Natural killer cell (primary cell): ENCODE measurements at regions not wholly inside any gene's neighbourhood (a gene's known extent, or its start where the extent isn't known, plus 50 kb on each side); places are given as distances from the start of the nearest gene placed in this dataset.

ENCODE experiments used
- ATAC-seq, 3 donors: fragments of 150-1000 bp in 2 of 3; fragments of 200-7000 bp in 1 of 3; cut with Tn5 transposase; 1 replicate in 1 of 3; 2 replicates in 2 of 3; pipeline ENCODE4 v1.10.0; 2021; ENCODE audit warnings: mild to moderate bottlenecking in 2 of 3, moderate library complexity in 2 of 3
- DNase-seq, 2 donors: peaks; one replicate each; pipeline versions ENCODE4 v3.0.0 to v3.0.0-alpha.2; 2013 to 2021; ENCODE audit warnings: mixed read lengths in 1 of 2
- H3K27ac ChIP-seq: one replicate; pipeline ENCODE4 v1.5.1; 2013; ENCODE audit warnings: mild to moderate bottlenecking, low read length
- H3K27me3 ChIP-seq: one replicate; pipeline ENCODE4 v1.6.1; 2013; ENCODE audit warnings: low read length; ENCODE audit not compliant: control insufficient read depth, insufficient read depth
- H3K36me3 ChIP-seq: one replicate; pipeline ENCODE4 v1.6.1; 2013; ENCODE audit warnings: low read length; ENCODE audit not compliant: control insufficient read depth, insufficient read depth
- H3K4me1 ChIP-seq: one replicate; pipeline ENCODE4 v1.6.1; 2013; ENCODE audit warnings: low read length; ENCODE audit not compliant: control insufficient read depth, insufficient read depth
- H3K4me3 ChIP-seq: one replicate; pipeline ENCODE4 v1.5.1; 2013; ENCODE audit warnings: low read length
- H3K9me3 ChIP-seq: one replicate; pipeline ENCODE4 v1.6.1; 2013; ENCODE audit warnings: low read length; ENCODE audit not compliant: control insufficient read depth, insufficient read depth
- H3K27ac Mint-ChIP-seq, 2 donors: one replicate each; pipeline ENCODE4 v1.8.0; 2022; ENCODE audit warnings: mild to moderate bottlenecking in 2 of 2, mixed read lengths in 2 of 2, moderate library complexity in 1 of 2
- H3K27me3 Mint-ChIP-seq, 2 donors: one replicate each; pipeline ENCODE4 v1.8.0; 2022; ENCODE audit warnings: low read depth in 2 of 2, mixed read lengths in 2 of 2
- H3K36me3 Mint-ChIP-seq: one replicate; pipeline ENCODE4 v1.8.0; 2022; ENCODE audit warnings: mixed read lengths
- H3K4me1 Mint-ChIP-seq, 2 donors: one replicate each; pipeline ENCODE4 v1.8.0; 2022; ENCODE audit warnings: mixed read lengths in 2 of 2
- H3K4me3 Mint-ChIP-seq: one replicate; pipeline ENCODE4 v1.8.0; 2022; ENCODE audit warnings: mild to moderate bottlenecking, moderate library complexity, mixed read lengths
- H3K9me3 Mint-ChIP-seq, 2 donors: one replicate each; pipeline ENCODE4 v1.8.0; 2022; ENCODE audit warnings: mixed read lengths in 2 of 2
- CTCF ChIP-seq: fragments of 200-600 bp; IDR thresholded peaks from one replicate; pipeline ENCODE4 v1.8.0; 2022; ENCODE audit warnings: antibody characterized with exemption
- WGBS: methylation state at CpG from one replicate; pipeline ENCODE4 v1.1.7; 2013; ENCODE audit warnings: missing lambda C conversion rate; ENCODE audit not compliant: insufficient coverage; 5-methylcytosine and 5-hydroxymethylcytosine counted together
- intact Hi-C: fragments of 100-400 bp; cut with micrococcal nuclease; formaldehyde crosslinking; loops from one replicate; pipeline ENCODE4 v1.14.2; 2022

- H3K36me3 ChIP-seq, result no peaks in the 10 kb centered on the region
- H3K4me3 ChIP-seq, result no peak overlapping the region
- peaks cover 18% of the 10 kb centered on the region for H3K9me3 ChIP-seq
- H3K4me1 ChIP-seq, result no peaks in the 10 kb centered on the region
- Mint-ChIP-seq H3K36me3 (no peaks in the 10 kb centered on the region), H3K27ac (no peak overlapping the region), H3K27me3 (no peaks in the 10 kb centered on the region), H3K4me1 (no peaks in the 10 kb centered on the region), H3K9me3 (peaks cover 10 to 19% of the 10 kb centered on the region in 2 donors), H3K4me3 (no peak overlapping the region)
- no peaks in the 10 kb centered on the region for H3K27me3 ChIP-seq
- TF ChIP-seq CTCF, result no peak
- intact Hi-C loops, result no loop called here
- no peak overlapping the region for H3K27ac ChIP-seq
- 90% methylated on average over 12 of the region's 12 CpGs for WGBS
- DNase-seq, result no peak
- ATAC-seq, result no peak
These were observed 522.5 kb upstream of the DPP6 start for GRCh38 chr7:153529651-153530165.

GRCh38 chr7:153530441-153530840 lies 521.8 kb upstream of the DPP6 start:
- no peak for TF ChIP-seq CTCF
- H3K4me3 ChIP-seq, result no peak overlapping the region
- H3K4me1 ChIP-seq, result no peaks in the 10 kb centered on the region
- Mint-ChIP-seq H3K27ac (no peak overlapping the region), H3K4me3 (no peak overlapping the region), H3K36me3 (no peaks in the 10 kb centered on the region), H3K9me3 (peaks cover 12 to 20% of the 10 kb centered on the region in 2 donors), H3K4me1 (no peaks in the 10 kb centered on the region), H3K27me3 (no peaks in the 10 kb centered on the region)
- ATAC-seq (no peak), DNase-seq (no peak)
- WGBS, result 92% methylated on average over 9 of the region's 9 CpGs
- H3K36me3 ChIP-seq, result no peaks in the 10 kb centered on the region
- no peaks in the 10 kb centered on the region for H3K27me3 ChIP-seq
- intact Hi-C loops, result no loop called here
- H3K27ac ChIP-seq, result no peak overlapping the region
- peaks cover 18% of the 10 kb centered on the region for H3K9me3 ChIP-seq

- intact Hi-C loops, result no loop called here
- ATAC-seq (no peak), DNase-seq (no peak)
- Mint-ChIP-seq H3K36me3 (no peaks in the 10 kb centered on the region), H3K27me3 (no peaks in the 10 kb centered on the region), H3K4me3 (no peak overlapping the region), H3K4me1 (no peaks in the 10 kb centered on the region), H3K9me3 (peaks cover 12 to 20% of the 10 kb centered on the region in 2 donors), H3K27ac (no peak overlapping the region)
- no peak for TF ChIP-seq CTCF
- H3K27ac ChIP-seq, result no peak overlapping the region
- WGBS, result 88% methylated on average over 2 of the region's 2 CpGs
- no peak overlapping the region for H3K4me3 ChIP-seq
- H3K9me3 ChIP-seq, result peaks cover 20% of the 10 kb centered on the region
- no peaks in the 10 kb centered on the region for H3K27me3 ChIP-seq
- no peaks in the 10 kb centered on the region for H3K4me1 ChIP-seq
- H3K36me3 ChIP-seq, result no peaks in the 10 kb centered on the region
These were observed 519.9 kb upstream of the DPP6 start for GRCh38 chr7:153532326-153532725.

- Histone ChIP-seq H3K9me3 (peaks cover 7% of the 10 kb centered on the region), H3K27ac (no peak overlapping the region), H3K4me3 (no peak overlapping the region), H3K4me1 (no peaks in the 10 kb centered on the region), H3K36me3 (no peaks in the 10 kb centered on the region), H3K27me3 (no peaks in the 10 kb centered on the region)
- no peak overlapping the region for H3K27ac Mint-ChIP-seq
- H3K4me1 Mint-ChIP-seq, result no peaks in the 10 kb centered on the region
- DNase-seq (no peak), ATAC-seq (no peak)
- TF ChIP-seq CTCF, result no peak
- no peaks in the 10 kb centered on the region for H3K27me3 Mint-ChIP-seq
- peaks cover 12 to 16% of the 10 kb centered on the region in 2 donors for H3K9me3 Mint-ChIP-seq
- no peak overlapping the region for H3K4me3 Mint-ChIP-seq
- 52% methylated on average over 8 of the region's 8 CpGs for WGBS
- intact Hi-C loops, result no loop called here
- peaks cover 14% of the 10 kb centered on the region for H3K36me3 Mint-ChIP-seq
These were observed 514.9 kb upstream of the DPP6 start for GRCh38 chr7:153537271-153537670.
